GM23338 (cell line): ENCODE measurements at regions not wholly inside any gene's neighbourhood (a gene's known extent, or its start where the extent isn't known, plus 50 kb on each side); places are given as distances from the start of the nearest gene placed in this dataset.

ENCODE experiments used
- ATAC-seq: fragments of 200-7000 bp; cut with Tn5 transposase; 3 replicates; pipeline ENCODE4 v1.9.1; 2020
- DNase-seq: peaks from one replicate; pipeline ENCODE4 v3.0.0-alpha.2; 2015; ENCODE audit warnings: low spot score
- H2AFZ ChIP-seq: fragments of 200-600 bp; sonication (generic); 2 replicates; pipeline ENCODE4 v1.8.0; 2016; ENCODE audit warnings: antibody characterized with exemption, mild to moderate bottlenecking, moderate library complexity
- H3F3A ChIP-seq: fragments of 200-600 bp; sonication (generic); replicated peaks from 2 replicates; pipeline ENCODE4 v1.8.0; 2017; ENCODE audit warnings: antibody characterized with exemption, mixed run types, low read depth
- H3K27ac ChIP-seq: fragments of 200-600 bp; sonication (generic); 2 replicates; pipeline ENCODE4 v1.6.1; 2016; ENCODE audit warnings: low read depth
- H3K27me3 ChIP-seq: fragments of 200-600 bp; sonication (generic); 2 replicates; pipeline ENCODE4 v1.8.0; 2016; ENCODE audit warnings: mild to moderate bottlenecking, mixed run types, moderate library complexity; ENCODE audit not compliant: insufficient read depth
- H3K36me3 ChIP-seq: fragments of 200-600 bp; sonication (generic); 2 replicates; pipeline ENCODE4 v1.8.0; 2016; ENCODE audit warnings: mild to moderate bottlenecking; ENCODE audit not compliant: insufficient read depth
- H3K4me1 ChIP-seq: fragments of 200-600 bp; sonication (generic); 2 replicates; pipeline ENCODE4 v1.8.0; 2016; ENCODE audit warnings: mild to moderate bottlenecking, moderate library complexity; ENCODE audit not compliant: insufficient read depth
- H3K4me2 ChIP-seq: fragments of 200-600 bp; sonication (generic); 2 replicates; pipeline ENCODE4 v1.7.1; 2017; ENCODE audit warnings: mixed run types
- H3K4me3 ChIP-seq: fragments of 200-600 bp; sonication (generic); 2 replicates; pipeline ENCODE4 v1.6.1; 2016; ENCODE audit warnings: mixed run types
- H3K79me2 ChIP-seq: fragments of 200-600 bp; sonication (generic); replicated peaks from 2 replicates; pipeline ENCODE4 v1.8.0; 2017; ENCODE audit warnings: mild to moderate bottlenecking; ENCODE audit not compliant: insufficient read depth
- H3K9me2 ChIP-seq: fragments of 200-600 bp; sonication (generic); 2 replicates; pipeline ENCODE4 v1.8.0; 2017; ENCODE audit not compliant: insufficient read depth
- H4K20me1 ChIP-seq: fragments of 200-600 bp; sonication (generic); replicated peaks from 2 replicates; pipeline ENCODE4 v1.8.0; 2017; ENCODE audit warnings: mild to moderate bottlenecking; ENCODE audit not compliant: insufficient read depth
- H3K27ac Mint-ChIP-seq: 2 replicates; pipeline ENCODE4 v1.8.0; 2020; ENCODE audit warnings: inconsistent platforms, mild to moderate bottlenecking, moderate library complexity, mixed read lengths
- H3K27me3 Mint-ChIP-seq: 3 replicates; pipeline ENCODE4 v1.8.0; 2022; ENCODE audit warnings: low read depth, mild to moderate bottlenecking, moderate library complexity, mixed read lengths, inconsistent platforms; ENCODE audit not compliant: insufficient read depth, poor library complexity
- H3K36me3 Mint-ChIP-seq: 3 replicates; pipeline ENCODE4 v1.8.0; 2021; ENCODE audit warnings: low read depth, mild to moderate bottlenecking, inconsistent platforms, moderate library complexity, mixed read lengths
- H3K4me1 Mint-ChIP-seq: 3 replicates; pipeline ENCODE4 v1.8.0; 2020; ENCODE audit warnings: mild to moderate bottlenecking, inconsistent platforms, mixed read lengths
- H3K4me3 Mint-ChIP-seq: 3 replicates; pipeline ENCODE4 v1.8.0; 2021; ENCODE audit warnings: moderate library complexity, mild to moderate bottlenecking, inconsistent platforms, mixed read lengths
- H3K9me3 Mint-ChIP-seq: 3 replicates; pipeline ENCODE4 v1.8.0; 2020; ENCODE audit warnings: moderate library complexity, mild to moderate bottlenecking, inconsistent platforms, mixed read lengths
- CREB1 ChIP-seq: fragments of 250-450 bp; sonication (Bioruptor Pico); IDR thresholded peaks from 2 replicates; pipeline ENCODE4 v1.5.0; 2020; ENCODE audit warnings: low read depth, mild to moderate bottlenecking, moderate library complexity
- ETS1 ChIP-seq: IDR thresholded peaks from 2 replicates; pipeline ENCODE4 v1.6.1; 2016; ENCODE audit warnings: antibody characterized with exemption
- EZH2 ChIP-seq: fragments of 200-600 bp; sonication (generic); IDR thresholded peaks from one replicate; pipeline ENCODE4 v1.8.0; 2017; ENCODE audit warnings: antibody characterized with exemption, mild to moderate bottlenecking, low read depth; ENCODE audit not compliant: unreplicated experiment
- JUNB ChIP-seq: IDR thresholded peaks from one replicate; pipeline ENCODE4 v1.6.1; 2016; ENCODE audit warnings: antibody characterized with exemption; ENCODE audit not compliant: unreplicated experiment
- NANOG ChIP-seq: IDR thresholded peaks from 2 replicates; pipeline ENCODE4 v1.6.1; 2016; ENCODE audit warnings: antibody characterized with exemption, borderline replicate concordance
- POLR2AphosphoS5 ChIP-seq: IDR thresholded peaks from 2 replicates; pipeline ENCODE4 v1.6.1; 2016; ENCODE audit warnings: antibody characterized with exemption, low read depth
- STAT1 ChIP-seq: IDR thresholded peaks from one replicate; pipeline ENCODE4 v1.6.1; 2016; ENCODE audit warnings: antibody characterized with exemption; ENCODE audit not compliant: unreplicated experiment
- ZNF114 ChIP-seq: fragments of 250-450 bp; sonication (Bioruptor Pico); IDR thresholded peaks from 2 replicates; pipeline ENCODE4 v1.5.0; 2020; ENCODE audit warnings: mild to moderate bottlenecking, moderate library complexity
- ZNF462 ChIP-seq: fragments of 250-450 bp; sonication (Bioruptor Pico); IDR thresholded peaks from 2 replicates; pipeline ENCODE4 v1.5.0; 2020; ENCODE audit warnings: mild to moderate bottlenecking, moderate library complexity
- TF ChIP-seq, protein P1 (sequence below), 2 experiments: fragments of 200-600 bp in 1 of 2; sonication (generic) in 1 of 2; conservative IDR thresholded peaks; 2 replicates each; pipeline versions ENCODE4 v1.5.1 to v1.6.1; 2016 to 2017; ENCODE audit warnings: antibody characterized with exemption in 2 of 2, low read depth in 2 of 2, mild to moderate bottlenecking in 2 of 2, moderate library complexity in 1 of 2

- TF ChIP-seq ZNF462 (CRISPR knock-in tag) (no peak), NANOG (no peak), EZH2 (no peak), JUNB (no peak)
Measured at GRCh38 chr2:181300600-181301291, 156.4 kb upstream of the ITGA4 start (continued).

DNA sequence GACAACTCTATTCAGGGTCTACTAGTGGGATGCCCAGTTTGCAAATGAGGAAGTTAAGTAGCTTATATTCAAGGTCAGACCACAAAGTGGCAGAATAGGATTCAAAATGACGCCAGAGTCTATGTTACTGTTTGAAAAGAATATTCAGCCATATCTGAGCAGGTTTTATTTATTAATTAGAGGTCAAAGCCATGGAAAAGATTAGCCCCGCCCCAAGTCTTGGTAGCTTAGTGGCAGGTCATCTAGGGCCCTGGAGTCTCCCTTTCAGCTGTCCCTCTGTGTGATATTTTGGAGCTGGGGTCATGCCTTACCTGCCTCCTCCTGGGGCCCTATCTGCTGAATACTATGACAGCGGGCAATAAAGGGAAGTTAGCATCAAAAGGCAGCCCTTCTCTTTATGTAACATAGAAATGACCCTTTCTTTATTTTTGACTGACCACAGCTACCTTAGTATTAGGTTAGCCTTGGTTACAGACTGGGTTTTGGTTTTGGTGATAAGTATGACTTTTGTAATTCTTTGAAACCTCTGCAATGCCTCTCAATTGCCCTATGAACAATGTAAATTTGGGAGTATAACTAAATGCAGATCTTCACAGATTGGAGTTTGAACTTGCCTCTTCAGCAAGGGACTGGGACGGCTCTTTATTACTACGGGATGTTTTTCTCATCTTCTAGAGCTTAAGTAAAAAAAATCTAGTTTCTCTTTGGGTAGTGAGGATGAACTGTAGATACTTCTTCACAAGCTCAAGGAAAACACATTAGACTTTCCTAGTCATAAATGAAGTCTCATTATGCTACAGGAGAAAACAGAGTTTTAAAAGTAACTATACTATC, 153.0 kb upstream of the ITGA4 start:
- TF ChIP-seq POLR2AphosphoS5 (no peak), STAT1 (no peak), NANOG (no peak), ETS1 (no peak), ZNF114 (CRISPR knock-in tag) (no peak), CREB1 (CRISPR knock-in tag) (no peak)
- TF ChIP-seq, protein P1, sequence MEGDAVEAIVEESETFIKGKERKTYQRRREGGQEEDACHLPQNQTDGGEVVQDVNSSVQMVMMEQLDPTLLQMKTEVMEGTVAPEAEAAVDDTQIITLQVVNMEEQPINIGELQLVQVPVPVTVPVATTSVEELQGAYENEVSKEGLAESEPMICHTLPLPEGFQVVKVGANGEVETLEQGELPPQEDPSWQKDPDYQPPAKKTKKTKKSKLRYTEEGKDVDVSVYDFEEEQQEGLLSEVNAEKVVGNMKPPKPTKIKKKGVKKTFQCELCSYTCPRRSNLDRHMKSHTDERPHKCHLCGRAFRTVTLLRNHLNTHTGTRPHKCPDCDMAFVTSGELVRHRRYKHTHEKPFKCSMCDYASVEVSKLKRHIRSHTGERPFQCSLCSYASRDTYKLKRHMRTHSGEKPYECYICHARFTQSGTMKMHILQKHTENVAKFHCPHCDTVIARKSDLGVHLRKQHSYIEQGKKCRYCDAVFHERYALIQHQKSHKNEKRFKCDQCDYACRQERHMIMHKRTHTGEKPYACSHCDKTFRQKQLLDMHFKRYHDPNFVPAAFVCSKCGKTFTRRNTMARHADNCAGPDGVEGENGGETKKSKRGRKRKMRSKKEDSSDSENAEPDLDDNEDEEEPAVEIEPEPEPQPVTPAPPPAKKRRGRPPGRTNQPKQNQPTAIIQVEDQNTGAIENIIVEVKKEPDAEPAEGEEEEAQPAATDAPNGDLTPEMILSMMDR (conservative IDR thresholded peaks at IDR 0.05; ENCODE audit: low read depth in 2 of 2) = no peak
- Mint-ChIP-seq H3K4me3 (no peak overlapping the region), H3K36me3 (no peaks in the 10 kb centered on the region), H3K27me3 (no peaks in the 10 kb centered on the region), H3K4me1 (peaks cover 9% of the 10 kb centered on the region), H3K27ac (no peak overlapping the region), H3K9me3 (no peaks in the 10 kb centered on the region)
- H3K4me2 ChIP-seq = no peak overlapping the region
- H3F3A ChIP-seq = no peaks in the 10 kb centered on the region
- no peaks in the 10 kb centered on the region for H3K27me3 ChIP-seq
- no peaks in the 10 kb centered on the region for H4K20me1 ChIP-seq
- H2AFZ ChIP-seq = no peak overlapping the region
- H3K9me2 ChIP-seq = no peaks in the 10 kb centered on the region
- ATAC-seq = no peak; the same call in 1 of the 3 replicates
- DNase-seq = no peak
- peaks cover 20% of the 10 kb centered on the region for H3K4me1 ChIP-seq
- H3K79me2 ChIP-seq = no peaks in the 10 kb centered on the region
- H3K27ac ChIP-seq = peak overlapping the region; percentile 6; the same call in 1 of the 2 replicates
- no peaks in the 10 kb centered on the region for H3K36me3 ChIP-seq
- H3K4me3 ChIP-seq = no peak overlapping the region
